CD4-positive, alpha-beta T cell treated with Interleukin-6 at 100 ng/mL for 8 hours (primary cell): ENCODE measurements at regions not wholly inside any gene's neighbourhood (a gene's known extent, or its start where the extent isn't known, plus 50 kb on each side); places are given as distances from the start of the nearest gene placed in this dataset.

Experiments
- DNase-seq: peaks from one replicate; pipeline ENCODE4 v3.0.0-alpha.2; 2020; ENCODE audit warnings: mixed read lengths, low spot score

GRCh38 chr7:16136896-16137295 lies 284.4 kb downstream of the CRPPA start:
- no peak for DNase-seq

GRCh38 chr7:16135658-16136057 lies 285.7 kb downstream of the CRPPA start:
- DNase-seq = no peak

GRCh38 chr7:16130111-16131110 lies 290.9 kb downstream of the CRPPA start:
- DNase-seq = no peak

GRCh38 chr7:16129431-16130110 lies 291.8 kb downstream of the CRPPA start:
- no peak for DNase-seq

GRCh38 chr7:16123117-16123770 lies 298.1 kb downstream of the CRPPA start:
- DNase-seq = no peak

GRCh38 chr7:16121876-16122390 lies 299.4 kb downstream of the CRPPA start:
- no peak for DNase-seq

GRCh38 chr7:16115374-16115773 lies 306.0 kb downstream of the CRPPA start:
- DNase-seq = no peak

- no peak for DNase-seq
Measured at GRCh38 chr7:16114633-16115032, 306.7 kb downstream of the CRPPA start.

- no peak for DNase-seq
Measured at GRCh38 chr7:16114071-16114470, 307.3 kb downstream of the CRPPA start.

- no peak for DNase-seq
Measured at GRCh38 chr7:16113058-16113457, 308.3 kb downstream of the CRPPA start.

- DNase-seq = no peak
Measured at GRCh38 chr7:16106869-16107268, 314.5 kb downstream of the CRPPA start.

GRCh38 chr7:16106300-16106699 lies 315.0 kb downstream of the CRPPA start:
- no peak for DNase-seq

- DNase-seq = no peak
Measured at GRCh38 chr7:16099302-16099849, 322.0 kb downstream of the CRPPA start.

GRCh38 chr7:16098585-16099179 lies 322.7 kb downstream of the CRPPA start:
- DNase-seq = no peak

- DNase-seq = no peak
Measured at GRCh38 chr7:16098058-16098457, 323.3 kb downstream of the CRPPA start.

GRCh38 chr7:16095171-16095950 lies 326.0 kb downstream of the CRPPA start:
- DNase-seq = no peak

- no peak for DNase-seq
Measured at GRCh38 chr7:16094651-16095050, 326.7 kb downstream of the CRPPA start.

GRCh38 chr7:16092711-16093110 lies 328.6 kb downstream of the CRPPA start:
- no peak for DNase-seq

- DNase-seq = no peak
Measured at GRCh38 chr7:16091701-16092310, 329.5 kb downstream of the CRPPA start.

GRCh38 chr7:16089801-16090200 lies 331.5 kb downstream of the CRPPA start:
- no peak for DNase-seq
